Ascending aorta (tissue), 2 donors: ENCODE measurements at regions not wholly inside any gene's neighbourhood (a gene's known extent, or its start where the extent isn't known, plus 50 kb on each side); places are given as distances from the start of the nearest gene placed in this dataset.

Experiments used
- DNase-seq, 2 donors: peaks; one replicate each; pipeline ENCODE4 v3.0.0-alpha.2; 2019; ENCODE audit warnings: low spot score in 2 of 2
- H3K27ac ChIP-seq, 2 donors: fragments of 200-600 bp; sonication (generic); one replicate each; pipeline ENCODE4 v1.5.1; 2016 to 2017; ENCODE audit warnings: mild to moderate bottlenecking in 1 of 2
- H3K27me3 ChIP-seq: fragments of 200-600 bp; sonication (generic); one replicate; pipeline ENCODE4 v1.5.1; 2017
- H3K36me3 ChIP-seq, 2 donors: fragments of 200-600 bp; sonication (generic); one replicate each; pipeline ENCODE4 v1.5.1; 2016
- H3K4me1 ChIP-seq, 2 donors: fragments of 200-600 bp; sonication (generic); one replicate each; pipeline ENCODE4 v1.5.1; 2016 to 2017; ENCODE audit warnings: mild to moderate bottlenecking in 1 of 2
- H3K4me3 ChIP-seq, 2 donors: fragments of 200-600 bp; sonication (generic); one replicate each; pipeline ENCODE4 v1.5.1; 2016 to 2017; ENCODE audit warnings: mild to moderate bottlenecking in 1 of 2
- H3K9me3 ChIP-seq, 2 donors: fragments of 200-600 bp; sonication (generic); one replicate each; pipeline ENCODE4 v1.5.1; 2016
- intact Hi-C: fragments of 100-400 bp; cut with DNase I; formaldehyde crosslinking; loops from one replicate; pipeline ENCODE4 v1.15.1; 2023
- TF ChIP-seq, protein P1 (sequence below), 3 experiments: fragments of 200-600 bp in 2 of 3; fragments of 450-650 bp in 1 of 3; sonication (generic) in 2 of 3; IDR thresholded peaks; one replicate each; pipeline ENCODE4 v1.5.1; 2016 to 2019; ENCODE audit warnings: antibody characterized with exemption in 3 of 3, mild to moderate bottlenecking in 1 of 3, moderate library complexity in 1 of 3

GRCh38 chr9:95754533-95755420, 120.7 kb upstream of the ERCC6L2 start:
- H3K36me3 ChIP-seq: no peaks in the 10 kb centered on the region
- H3K4me1 ChIP-seq: peaks cover 0 to 13% of the 10 kb centered on the region in 2 donors
- no peak overlapping the region for H3K4me3 ChIP-seq
- H3K27ac ChIP-seq: peak overlapping the region in 1 of 2 donors; percentile 31
- no peaks in the 10 kb centered on the region for H3K9me3 ChIP-seq
- intact Hi-C loops: no loop called here
- no peak for DNase-seq
- TF ChIP-seq, protein P1, sequence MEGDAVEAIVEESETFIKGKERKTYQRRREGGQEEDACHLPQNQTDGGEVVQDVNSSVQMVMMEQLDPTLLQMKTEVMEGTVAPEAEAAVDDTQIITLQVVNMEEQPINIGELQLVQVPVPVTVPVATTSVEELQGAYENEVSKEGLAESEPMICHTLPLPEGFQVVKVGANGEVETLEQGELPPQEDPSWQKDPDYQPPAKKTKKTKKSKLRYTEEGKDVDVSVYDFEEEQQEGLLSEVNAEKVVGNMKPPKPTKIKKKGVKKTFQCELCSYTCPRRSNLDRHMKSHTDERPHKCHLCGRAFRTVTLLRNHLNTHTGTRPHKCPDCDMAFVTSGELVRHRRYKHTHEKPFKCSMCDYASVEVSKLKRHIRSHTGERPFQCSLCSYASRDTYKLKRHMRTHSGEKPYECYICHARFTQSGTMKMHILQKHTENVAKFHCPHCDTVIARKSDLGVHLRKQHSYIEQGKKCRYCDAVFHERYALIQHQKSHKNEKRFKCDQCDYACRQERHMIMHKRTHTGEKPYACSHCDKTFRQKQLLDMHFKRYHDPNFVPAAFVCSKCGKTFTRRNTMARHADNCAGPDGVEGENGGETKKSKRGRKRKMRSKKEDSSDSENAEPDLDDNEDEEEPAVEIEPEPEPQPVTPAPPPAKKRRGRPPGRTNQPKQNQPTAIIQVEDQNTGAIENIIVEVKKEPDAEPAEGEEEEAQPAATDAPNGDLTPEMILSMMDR (IDR thresholded peaks at IDR 0.05): no peak
- no peaks in the 10 kb centered on the region for H3K27me3 ChIP-seq

- Histone ChIP-seq H3K27me3 (no peaks in the 10 kb centered on the region), H3K9me3 (no peaks in the 10 kb centered on the region), H3K4me3 (no peak overlapping the region), H3K27ac (no peak overlapping the region), H3K36me3 (no peaks in the 10 kb centered on the region), H3K4me1 (peaks cover 0 to 13% of the 10 kb centered on the region in 2 donors)
- intact Hi-C loops: no loop called here
- TF ChIP-seq, protein P1 (IDR thresholded peaks at IDR 0.05): no peak
- DNase-seq: no peak
These were observed 121.6 kb upstream of the ERCC6L2 start for GRCh38 chr9:95753762-95754465.

GRCh38 chr9:95752129-95752731, 123.3 kb upstream of the ERCC6L2 start:
- intact Hi-C loops: no loop called here
- TF ChIP-seq, protein P1 (IDR thresholded peaks at IDR 0.05): no peak
- no peak overlapping the region for H3K27ac ChIP-seq
- no peak for DNase-seq
- no peaks in the 10 kb centered on the region for H3K9me3 ChIP-seq
- H3K27me3 ChIP-seq: no peaks in the 10 kb centered on the region
- peaks cover 0 to 13% of the 10 kb centered on the region in 2 donors for H3K4me1 ChIP-seq
- no peaks in the 10 kb centered on the region for H3K36me3 ChIP-seq
- H3K4me3 ChIP-seq: peak overlapping the region in 1 of 2 donors; percentile 42

DNA sequence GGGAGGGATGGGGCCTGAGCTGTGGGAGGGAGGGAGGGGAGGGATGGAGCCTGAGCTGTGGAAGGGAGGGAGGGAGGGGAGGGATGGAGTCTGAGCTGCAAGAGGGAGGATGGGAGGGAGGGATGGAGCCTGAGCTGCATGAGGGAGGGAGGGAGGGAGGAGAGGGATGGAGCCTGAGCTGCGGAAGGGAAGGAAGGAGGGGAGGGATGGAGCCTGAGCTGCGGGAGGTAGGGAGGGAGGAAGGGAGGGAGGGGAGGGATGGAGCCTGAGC, 124.0 kb upstream of the ERCC6L2 start:
- Histone ChIP-seq H3K27ac (no peak overlapping the region), H3K27me3 (no peaks in the 10 kb centered on the region), H3K9me3 (no peaks in the 10 kb centered on the region), H3K4me3 (no peak overlapping the region), H3K4me1 (peaks cover 0 to 13% of the 10 kb centered on the region in 2 donors), H3K36me3 (no peaks in the 10 kb centered on the region)
- no peak for DNase-seq
- intact Hi-C loops: no loop called here
- TF ChIP-seq, protein P1 (IDR thresholded peaks at IDR 0.05): no peak

GRCh38 chr9:95750725-95751519, 124.6 kb upstream of the ERCC6L2 start:
- no peak overlapping the region for H3K4me3 ChIP-seq
- H3K27ac ChIP-seq: no peak overlapping the region
- no peaks in the 10 kb centered on the region for H3K9me3 ChIP-seq
- no peaks in the 10 kb centered on the region for H3K36me3 ChIP-seq
- intact Hi-C loops: no loop called here
- H3K4me1 ChIP-seq: peaks cover 0 to 9% of the 10 kb centered on the region in 2 donors
- no peak for DNase-seq
- TF ChIP-seq, protein P1 (IDR thresholded peaks at IDR 0.05): no peak
- no peaks in the 10 kb centered on the region for H3K27me3 ChIP-seq
